CD4-positive, alpha-beta T cell (primary cell): ENCODE measurements at regions not wholly inside any gene's neighbourhood (a gene's known extent, or its start where the extent isn't known, plus 50 kb on each side); places are given as distances from the start of the nearest gene placed in this dataset.

Experiments used
- ATAC-seq: fragments of 200-7000 bp; cut with Tn5 transposase; one replicate; pipeline ENCODE4 v1.10.0; 2022; ENCODE audit warnings: mild to moderate bottlenecking; ENCODE audit not compliant: poor library complexity
- CTCF ChIA-PET: fragments of 350-600 bp; sonication (Branson Sonifier 250); formaldehyde crosslinking; loops from one replicate; lab custom pipeline; 2021; ENCODE audit warnings: antibody characterized with exemption, inconsistent platforms; lab: Charles Lee
- POLR2A ChIA-PET: fragments of 350-600 bp; sonication (Branson Sonifier 250); formaldehyde crosslinking; loops from one replicate; lab custom pipeline; 2021; ENCODE audit warnings: antibody characterized with exemption, inconsistent platforms; lab: Charles Lee
- DNase-seq, 14 experiments: peaks; one replicate each; pipeline ENCODE4 v3.0.0-alpha.2; 2013 to 2020; ENCODE audit warnings: mixed read lengths in 2 of 14
- H3K27ac ChIP-seq, 2 donors: one replicate each; pipeline versions ENCODE4 v1.5.1 to v1.7.0; 2013; ENCODE audit warnings: low read length in 2 of 2, low read depth in 1 of 2, mild to moderate bottlenecking in 1 of 2
- H3K27me3 ChIP-seq, 2 experiments: 1 replicate in 1 of 2; 2 replicates in 1 of 2; pipeline versions ENCODE4 v1.6.1 to v1.7.0; 2013; ENCODE audit warnings: low read length in 2 of 2, control low read depth in 1 of 2, mild to moderate bottlenecking in 1 of 2, moderate library complexity in 1 of 2; ENCODE audit not compliant: insufficient read depth in 2 of 2, control insufficient read depth in 1 of 2
- H3K36me3 ChIP-seq: one replicate; pipeline ENCODE4 v1.6.1; 2013; ENCODE audit warnings: low read length, control low read depth; ENCODE audit not compliant: insufficient read depth
- H3K4me1 ChIP-seq: one replicate; pipeline ENCODE4 v1.6.1; 2013; ENCODE audit warnings: low read length, control low read depth; ENCODE audit not compliant: insufficient read depth
- H3K4me3 ChIP-seq: one replicate; pipeline ENCODE4 v1.5.1; 2013; ENCODE audit warnings: mild to moderate bottlenecking, low read length, moderate library complexity
- H3K9me3 ChIP-seq, 2 experiments: 1 replicate in 1 of 2; 2 replicates in 1 of 2; pipeline versions ENCODE4 v1.6.1 to v1.7.0; 2013; ENCODE audit warnings: low read length in 2 of 2, mild to moderate bottlenecking in 2 of 2, control low read depth in 1 of 2, moderate library complexity in 1 of 2; ENCODE audit not compliant: control insufficient read depth in 1 of 2, insufficient read depth in 1 of 2
- H3K27ac Mint-ChIP-seq: one replicate; pipeline ENCODE4 v1.8.0; 2020; ENCODE audit warnings: mixed read lengths
- H3K27me3 Mint-ChIP-seq: one replicate; pipeline ENCODE4 v1.8.0; 2021; ENCODE audit warnings: mixed read lengths
- H3K36me3 Mint-ChIP-seq: one replicate; pipeline ENCODE4 v1.8.0; 2021; ENCODE audit warnings: low read depth, mixed read lengths
- H3K4me1 Mint-ChIP-seq: one replicate; pipeline ENCODE4 v1.8.0; 2021; ENCODE audit warnings: low read depth, mixed read lengths
- H3K4me3 Mint-ChIP-seq: one replicate; pipeline ENCODE4 v1.8.0; 2020; ENCODE audit warnings: mild to moderate bottlenecking, mixed read lengths
- H3K9me3 Mint-ChIP-seq: one replicate; pipeline ENCODE4 v1.8.0; 2020; ENCODE audit warnings: mixed read lengths
- CTCF ChIP-seq: fragments of 200-600 bp; IDR thresholded peaks from one replicate; pipeline ENCODE4 v1.8.0; 2022; ENCODE audit warnings: antibody characterized with exemption, mild to moderate bottlenecking
- intact Hi-C, 2 experiments: fragments of 100-400 bp; cut with DNase I in 1 of 2; cut with micrococcal nuclease in 1 of 2; formaldehyde crosslinking; loops; one replicate each; pipeline versions ENCODE4 v1.15.1 to v1.9.0; 2023 to 2025; cut with DNase I, micrococcal nuclease

GRCh38 chr12:111022386-111022785 is 102.0 kb upstream of the MYL2 start:
- Mint-ChIP-seq H3K4me1 (no peaks in the 10 kb centered on the region), H3K36me3 (no peaks in the 10 kb centered on the region), H3K9me3 (no peaks in the 10 kb centered on the region), H3K27me3 (peaks cover 48% of the 10 kb centered on the region), H3K4me3 (no peak overlapping the region), H3K27ac (no peak overlapping the region)
- Histone ChIP-seq H3K27me3 (peaks cover 0 to 14% of the 10 kb centered on the region in 2 experiments), H3K27ac (no peak overlapping the region), H3K9me3 (no peaks in the 10 kb centered on the region), H3K4me3 (no peak overlapping the region), H3K4me1 (peaks cover 8% of the 10 kb centered on the region), H3K36me3 (no peaks in the 10 kb centered on the region)
- ChIA-PET CTCF (no interaction called here), POLR2A (no interaction called here)
- ATAC-seq (no peak), DNase-seq (no peak)
- TF ChIP-seq CTCF: no peak
- intact Hi-C loops: loop anchor here in 1 of 2 experiments (5.0 kb wide), 1 partner anchor 275 kb away; no protein-coding TSS in a partner anchor

- Mint-ChIP-seq H3K4me3 (no peak overlapping the region), H3K4me1 (no peaks in the 10 kb centered on the region), H3K36me3 (no peaks in the 10 kb centered on the region), H3K27me3 (peaks cover 47% of the 10 kb centered on the region), H3K27ac (no peak overlapping the region), H3K9me3 (peaks cover 6% of the 10 kb centered on the region)
- Histone ChIP-seq H3K9me3 (peaks cover 0 to 8% of the 10 kb centered on the region in 2 experiments), H3K27me3 (peaks cover 3 to 9% of the 10 kb centered on the region in 2 experiments), H3K4me3 (no peak overlapping the region), H3K4me1 (no peaks in the 10 kb centered on the region), H3K36me3 (no peaks in the 10 kb centered on the region), H3K27ac (no peak overlapping the region)
- ATAC-seq (no peak), DNase-seq (no peak)
- TF ChIP-seq CTCF: no peak
- ChIA-PET POLR2A (no interaction called here), CTCF (no interaction called here)
- intact Hi-C loops: no loop called here
These were observed 94.2 kb upstream of the MYL2 start for GRCh38 chr12:111014547-111014946.

GRCh38 chr12:111012918-111013317 is 92.5 kb upstream of the MYL2 start:
- H3K4me3 Mint-ChIP-seq: no peak overlapping the region

More at GRCh38 chr12:111012918-111013317, 92.5 kb upstream of the MYL2 start:
- Histone ChIP-seq H3K4me3 (no peak overlapping the region), H3K27ac (no peak overlapping the region), H3K4me1 (no peaks in the 10 kb centered on the region), H3K9me3 (peaks cover 0 to 8% of the 10 kb centered on the region in 2 experiments), H3K36me3 (no peaks in the 10 kb centered on the region), H3K27me3 (peaks cover 0 to 11% of the 10 kb centered on the region in 2 experiments)
- ATAC-seq: no peak
- intact Hi-C loops: no loop called here
- no peak for TF ChIP-seq CTCF
- H3K36me3 Mint-ChIP-seq: no peaks in the 10 kb centered on the region
- DNase-seq: no peak
- ChIA-PET POLR2A (no interaction called here), CTCF (interaction anchor here (1.4 kb wide), 1 partner anchor 9 kb away, joined by 3 read pairs; no protein-coding TSS in a partner anchor)
- peaks cover 6% of the 10 kb centered on the region for H3K9me3 Mint-ChIP-seq
- peaks cover 50% of the 10 kb centered on the region for H3K27me3 Mint-ChIP-seq
- H3K27ac Mint-ChIP-seq: no peak overlapping the region
- H3K4me1 Mint-ChIP-seq: no peaks in the 10 kb centered on the region
